ENCODE measurements at regions not wholly inside any gene's neighbourhood (a gene's known extent, or its start where the extent isn't known, plus 50 kb on each side); places are given as distances from the start of the nearest gene placed in this dataset.

DNA sequence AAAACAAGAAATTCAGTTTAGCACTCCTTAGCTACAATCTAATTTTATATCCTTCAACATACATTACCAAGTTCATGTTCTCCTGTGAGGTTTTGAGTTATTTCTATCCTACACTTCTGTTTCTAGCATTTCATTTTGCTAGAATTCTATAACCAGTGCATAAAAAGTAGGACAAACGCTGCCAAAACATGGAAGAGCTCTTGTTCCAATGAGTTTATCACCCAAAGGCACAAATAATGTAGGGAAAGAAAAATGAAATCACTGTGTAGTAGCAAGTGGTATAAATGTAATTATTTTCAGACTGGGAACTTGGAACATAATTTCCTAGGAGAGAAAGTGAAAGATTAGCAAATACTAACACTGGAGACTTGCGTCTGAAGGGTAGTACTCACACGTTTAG is 413.3 kb upstream of the NRSN1 start:
- WGBS, 2 donors, result 59 to 65% methylated on average over 3 of the region's 3 CpGs
- intact Hi-C loops (cut with DNase I; ENCODE audit: low total_unique reads), result no loop called here
- TF ChIP-seq, protein P1, sequence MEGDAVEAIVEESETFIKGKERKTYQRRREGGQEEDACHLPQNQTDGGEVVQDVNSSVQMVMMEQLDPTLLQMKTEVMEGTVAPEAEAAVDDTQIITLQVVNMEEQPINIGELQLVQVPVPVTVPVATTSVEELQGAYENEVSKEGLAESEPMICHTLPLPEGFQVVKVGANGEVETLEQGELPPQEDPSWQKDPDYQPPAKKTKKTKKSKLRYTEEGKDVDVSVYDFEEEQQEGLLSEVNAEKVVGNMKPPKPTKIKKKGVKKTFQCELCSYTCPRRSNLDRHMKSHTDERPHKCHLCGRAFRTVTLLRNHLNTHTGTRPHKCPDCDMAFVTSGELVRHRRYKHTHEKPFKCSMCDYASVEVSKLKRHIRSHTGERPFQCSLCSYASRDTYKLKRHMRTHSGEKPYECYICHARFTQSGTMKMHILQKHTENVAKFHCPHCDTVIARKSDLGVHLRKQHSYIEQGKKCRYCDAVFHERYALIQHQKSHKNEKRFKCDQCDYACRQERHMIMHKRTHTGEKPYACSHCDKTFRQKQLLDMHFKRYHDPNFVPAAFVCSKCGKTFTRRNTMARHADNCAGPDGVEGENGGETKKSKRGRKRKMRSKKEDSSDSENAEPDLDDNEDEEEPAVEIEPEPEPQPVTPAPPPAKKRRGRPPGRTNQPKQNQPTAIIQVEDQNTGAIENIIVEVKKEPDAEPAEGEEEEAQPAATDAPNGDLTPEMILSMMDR (IDR thresholded peaks at IDR 0.05), result no peak
- TF ChIP-seq POLR2A (IDR thresholded peaks at IDR 0.05), result no peak
- no peak for DNase-seq (ENCODE audit: low spot score in 2 of 2)
- H3K4me3 ChIP-seq (ENCODE audit: low read depth, poor library complexity, severe bottlenecking), result no peak overlapping the region

DNA sequence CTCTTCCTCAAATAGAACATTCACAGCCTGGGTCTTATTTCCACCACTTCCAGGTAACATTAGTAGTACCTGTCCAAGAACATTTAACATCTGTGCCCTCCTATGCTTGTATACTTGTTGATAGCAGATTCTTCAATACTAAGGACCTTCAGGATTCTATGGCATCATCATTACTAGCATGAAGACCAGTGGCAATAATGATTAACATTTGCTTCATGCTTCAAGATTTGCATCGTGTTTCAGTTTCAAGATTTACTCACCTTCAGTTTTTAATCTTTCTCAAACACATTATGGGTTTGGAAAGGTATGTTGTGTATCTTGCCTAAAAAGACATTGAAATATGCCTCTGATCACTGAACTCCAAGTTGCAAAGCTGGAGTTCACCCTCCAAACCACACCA is 412.8 kb upstream of the NRSN1 start:
- H3K4me3 ChIP-seq (ENCODE audit: low read depth, poor library complexity, severe bottlenecking), result no peak overlapping the region
- no peak for DNase-seq (ENCODE audit: low spot score in 2 of 2)
- TF ChIP-seq, protein P1 (IDR thresholded peaks at IDR 0.05), result no peak
- 76 to 95% methylated on average over 1 of the region's 1 CpG for WGBS, 2 donors
- intact Hi-C loops (cut with DNase I; ENCODE audit: low total_unique reads), result no loop called here

DNA sequence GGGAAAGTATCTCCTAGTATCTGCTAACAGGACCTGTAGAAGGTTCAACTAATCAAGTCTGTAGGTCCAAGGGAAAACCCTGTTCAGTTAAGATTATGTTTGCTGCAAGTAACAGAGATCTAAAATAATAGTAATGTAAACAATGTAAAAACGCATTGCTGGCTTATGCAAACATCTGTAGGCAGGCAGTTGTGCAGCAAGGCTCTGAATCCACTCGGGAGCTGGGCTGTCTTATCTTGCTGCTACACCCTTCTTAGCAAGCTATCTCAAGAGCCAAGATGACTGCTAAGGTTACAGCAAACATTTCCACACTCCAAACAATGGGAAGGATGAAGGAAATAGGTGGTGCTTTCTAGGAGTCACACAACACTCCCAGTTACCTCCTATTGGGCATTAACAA is 397.3 kb upstream of the NRSN1 start:
- intact Hi-C loops (cut with DNase I; ENCODE audit: low total_unique reads), result no loop called here
- no peak overlapping the region for H3K4me3 ChIP-seq (ENCODE audit: low read depth, poor library complexity, severe bottlenecking)
- WGBS, 2 donors, result 30 to 42% methylated on average over 2 of the region's 2 CpGs
- no peak for DNase-seq (ENCODE audit: low spot score in 2 of 2)
- TF ChIP-seq, protein P1 (IDR thresholded peaks at IDR 0.05), result no peak
- no peak for TF ChIP-seq POLR2A (IDR thresholded peaks at IDR 0.05)

DNA sequence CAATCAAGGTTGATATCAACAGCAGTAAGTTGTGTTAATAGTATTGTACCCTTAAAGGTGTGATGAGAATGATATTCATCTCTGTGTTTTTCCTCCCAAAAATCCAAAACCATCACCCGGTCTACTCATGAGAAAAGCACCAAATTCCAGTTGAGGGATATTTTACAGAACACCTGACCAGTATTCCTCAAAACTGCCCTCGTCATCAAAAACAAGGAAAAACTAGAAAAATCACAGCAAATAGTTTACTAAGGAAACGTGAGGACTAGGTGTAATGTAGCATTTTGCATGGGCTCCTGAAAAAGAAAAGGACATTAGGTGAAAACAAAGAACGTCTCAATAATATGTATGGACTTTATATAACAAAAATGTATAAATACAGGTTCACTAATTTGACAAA is 394.4 kb upstream of the NRSN1 start:
- intact Hi-C loops (cut with DNase I; ENCODE audit: low total_unique reads), result no loop called here
- WGBS, 2 donors, result 91 to 92% methylated on average over 4 of the region's 4 CpGs
- TF ChIP-seq, protein P1 (IDR thresholded peaks at IDR 0.05), result no peak
- no peak for TF ChIP-seq POLR2A (IDR thresholded peaks at IDR 0.05)
- no peak for DNase-seq (ENCODE audit: low spot score in 2 of 2)
- no peak overlapping the region for H3K4me3 ChIP-seq (ENCODE audit: low read depth, poor library complexity, severe bottlenecking)

DNA sequence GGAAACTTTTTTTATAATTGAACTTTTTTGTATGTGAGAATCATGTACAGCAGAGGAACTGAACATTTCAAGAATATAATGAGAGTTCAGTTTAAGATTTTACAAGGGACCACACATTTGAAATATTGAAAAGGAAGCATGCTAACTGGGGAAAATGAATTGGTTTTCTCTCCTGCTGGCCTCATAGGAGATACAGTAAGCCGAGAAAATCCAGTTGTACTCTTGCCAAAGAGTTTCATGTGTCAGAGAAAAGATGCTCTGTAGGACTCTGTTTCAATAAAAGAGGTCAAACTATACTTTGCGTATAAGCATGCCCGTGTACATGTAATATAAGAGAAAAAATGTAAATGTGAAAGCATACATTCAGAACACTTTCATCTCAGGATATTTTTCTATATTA is 393.5 kb upstream of the NRSN1 start:
- H3K4me3 ChIP-seq (ENCODE audit: low read depth, poor library complexity, severe bottlenecking), result no peak overlapping the region
- DNase-seq (ENCODE audit: low spot score in 2 of 2), result no peak
- WGBS, 2 donors, result 68 to 71% methylated on average over 3 of the region's 3 CpGs
- TF ChIP-seq, protein P1 (IDR thresholded peaks at IDR 0.05), result no peak
- TF ChIP-seq POLR2A (IDR thresholded peaks at IDR 0.05), result no peak
- intact Hi-C loops (cut with DNase I; ENCODE audit: low total_unique reads), result no loop called here

DNA sequence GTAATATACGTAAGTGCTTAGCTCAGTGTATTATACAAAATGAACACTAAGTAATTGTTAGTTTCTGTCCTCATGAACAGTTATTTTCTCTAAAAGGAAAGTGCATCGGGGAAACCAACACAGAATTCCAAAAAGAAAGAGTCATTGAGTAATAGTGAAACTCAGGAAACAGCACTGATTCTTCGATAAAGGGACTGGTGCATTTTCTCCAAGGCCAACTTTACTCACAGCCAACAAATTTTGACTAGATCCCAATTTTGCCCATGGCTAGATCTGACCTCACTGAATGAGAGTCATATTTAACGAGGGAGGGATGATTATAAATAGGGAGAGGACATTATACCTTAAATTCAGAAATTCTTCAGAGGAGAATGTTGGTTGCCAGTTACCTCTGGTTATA is 390.9 kb upstream of the NRSN1 start:
- no peak overlapping the region for H3K4me3 ChIP-seq (ENCODE audit: low read depth, poor library complexity, severe bottlenecking)
- no peak for DNase-seq (ENCODE audit: low spot score in 2 of 2)
- no peak for TF ChIP-seq POLR2A (IDR thresholded peaks at IDR 0.05)
- TF ChIP-seq, protein P1 (IDR thresholded peaks at IDR 0.05), result no peak
- 33 to 36% methylated on average over 4 of the region's 4 CpGs for WGBS, 2 donors
- intact Hi-C loops (cut with DNase I; ENCODE audit: low total_unique reads), result no loop called here
